ENCODE measurements at regions not wholly inside any gene's neighbourhood (a gene's known extent, or its start where the extent isn't known, plus 50 kb on each side); places are given as distances from the start of the nearest gene placed in this dataset.

DNA sequence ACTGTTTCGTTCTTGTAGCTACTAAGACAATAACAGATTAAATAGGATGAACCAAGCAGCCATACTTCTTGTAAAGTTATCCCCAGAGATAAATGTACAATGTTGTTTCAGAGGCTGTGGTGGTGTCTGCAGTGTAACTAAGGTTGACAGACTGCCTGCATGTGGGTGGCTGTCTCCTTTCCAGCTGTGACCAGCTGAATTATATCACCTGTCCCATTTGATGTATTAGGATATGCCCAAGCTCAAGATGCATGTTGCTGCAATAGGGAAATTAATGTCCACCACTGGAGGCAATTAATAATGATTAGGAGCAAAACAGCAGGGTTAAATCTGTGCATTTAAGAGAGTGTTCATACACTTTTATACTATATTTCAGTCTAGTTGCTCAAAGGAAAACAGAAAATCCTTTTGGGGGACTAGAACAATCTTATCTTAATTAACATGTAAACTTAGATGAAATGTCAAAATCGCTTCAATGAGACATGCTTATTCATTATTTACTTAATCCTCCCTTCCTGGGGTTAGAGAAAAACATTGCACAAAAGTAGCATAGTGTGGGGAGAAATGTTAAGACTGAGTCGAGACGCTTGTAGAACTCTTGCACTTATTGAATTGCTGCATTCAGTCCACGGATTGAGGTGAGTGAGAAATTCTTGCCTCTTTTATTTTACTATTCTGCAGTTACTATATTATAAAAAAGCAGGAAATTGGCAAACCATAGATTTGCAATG lies 269.0 kb downstream of the SNX10 start:
- DNase-seq = no peak

DNA sequence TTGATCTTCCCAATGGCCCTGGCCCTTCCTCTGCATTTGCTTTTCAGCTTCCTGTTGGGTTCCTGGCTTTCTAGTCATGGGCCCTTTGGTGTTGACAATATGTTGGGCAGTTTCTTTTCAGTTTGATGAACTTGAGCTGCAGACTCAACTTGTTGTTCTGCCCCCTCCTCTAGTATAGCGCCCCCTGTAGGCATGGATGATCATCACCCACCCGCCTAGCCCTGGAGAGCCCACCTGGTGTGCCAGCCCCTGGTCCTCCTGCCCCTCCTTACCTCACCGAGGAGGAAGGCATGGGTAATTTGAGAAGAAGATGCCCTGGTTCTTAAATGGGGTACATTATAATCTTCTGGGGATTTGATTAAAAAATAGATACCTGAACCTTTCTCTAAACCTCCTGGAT lies 271.2 kb downstream of the SNX10 start:
- DNase-seq = no peak

DNA sequence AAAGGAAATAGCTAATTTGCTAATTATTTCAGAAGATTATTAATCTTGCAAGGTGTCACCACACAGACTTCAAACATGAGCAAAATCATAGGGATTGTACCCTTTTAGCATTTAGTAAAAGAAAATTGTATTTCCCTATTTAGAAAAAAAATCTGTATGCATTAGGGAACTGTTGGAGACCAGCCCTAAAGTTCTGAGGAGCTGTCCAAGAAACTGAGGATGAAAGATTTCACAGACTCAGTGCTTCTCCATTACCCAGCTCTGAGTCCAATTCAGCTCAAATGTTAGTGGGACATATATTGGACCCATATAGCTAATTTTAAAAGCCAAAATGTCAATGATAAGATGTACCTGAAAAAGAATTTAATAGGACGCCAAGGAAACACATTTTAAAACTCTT lies 271.7 kb downstream of the SNX10 start:
- no peak for DNase-seq

DNA sequence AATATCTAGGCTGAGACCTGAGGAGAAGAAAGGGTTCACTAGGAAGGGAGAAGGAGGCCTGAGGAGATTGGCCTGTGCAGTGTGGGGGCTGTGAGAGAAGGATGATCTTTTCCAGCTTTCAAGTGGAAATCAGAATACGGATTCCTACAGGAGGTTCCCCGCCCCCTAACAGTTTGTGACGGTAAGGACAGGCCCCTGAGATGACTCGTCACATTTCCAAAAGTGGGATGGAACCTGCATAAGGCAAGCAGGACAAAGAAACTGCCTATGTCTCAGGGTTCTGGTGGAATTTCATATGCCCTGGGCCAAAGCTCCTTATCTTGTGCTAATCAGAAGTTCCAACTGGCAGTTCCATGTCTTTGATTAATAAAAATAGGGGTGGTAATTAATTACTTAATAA lies 275.6 kb downstream of the SNX10 start:
- no peak for DNase-seq

DNA sequence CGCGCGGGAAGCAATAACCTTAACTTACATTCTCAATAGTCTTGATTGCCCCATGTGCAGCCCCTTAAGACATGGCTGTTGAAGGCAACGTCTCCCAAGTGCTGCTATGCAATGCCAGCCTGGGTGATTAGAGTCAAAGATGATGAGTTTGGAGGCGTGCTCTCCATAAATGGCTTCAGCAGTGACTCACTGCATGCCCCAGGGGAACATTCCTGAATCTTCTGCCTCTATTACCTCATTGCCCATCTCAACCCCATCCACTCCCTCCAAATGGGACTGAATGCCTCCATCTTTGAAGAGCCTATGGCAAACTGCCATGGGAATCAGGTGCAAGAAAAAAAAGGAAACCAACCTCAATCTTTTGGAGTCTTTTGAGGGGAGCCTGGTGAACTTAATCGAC lies 282.8 kb downstream of the SNX10 start:
- DNase-seq = no peak

DNA sequence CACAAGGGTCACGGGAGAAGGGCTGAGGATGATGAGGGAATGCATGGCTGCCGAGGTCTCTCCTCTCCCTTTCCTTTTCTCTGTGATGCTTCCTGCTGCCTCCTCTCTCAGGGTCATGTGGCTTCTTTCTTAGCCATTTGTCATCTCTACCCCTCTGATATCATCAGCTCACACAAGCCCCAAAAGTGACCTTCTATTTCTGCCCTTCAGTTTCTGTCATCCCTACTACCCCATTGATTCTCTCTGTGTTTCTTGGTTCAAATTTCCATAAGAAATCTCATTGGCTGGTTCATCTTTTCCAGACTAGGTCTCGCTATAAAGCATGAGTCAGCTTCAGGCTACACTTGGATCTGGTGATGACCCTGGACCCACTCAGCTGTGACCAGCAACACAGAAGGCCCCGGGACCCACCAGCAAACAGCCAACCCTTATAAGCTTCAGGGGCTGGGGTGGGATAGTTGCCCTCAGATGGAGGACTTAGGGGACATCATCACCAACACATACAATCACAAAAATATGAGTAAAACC lies 284.3 kb downstream of the SKAP2 start:
- DNase-seq = no peak

DNA sequence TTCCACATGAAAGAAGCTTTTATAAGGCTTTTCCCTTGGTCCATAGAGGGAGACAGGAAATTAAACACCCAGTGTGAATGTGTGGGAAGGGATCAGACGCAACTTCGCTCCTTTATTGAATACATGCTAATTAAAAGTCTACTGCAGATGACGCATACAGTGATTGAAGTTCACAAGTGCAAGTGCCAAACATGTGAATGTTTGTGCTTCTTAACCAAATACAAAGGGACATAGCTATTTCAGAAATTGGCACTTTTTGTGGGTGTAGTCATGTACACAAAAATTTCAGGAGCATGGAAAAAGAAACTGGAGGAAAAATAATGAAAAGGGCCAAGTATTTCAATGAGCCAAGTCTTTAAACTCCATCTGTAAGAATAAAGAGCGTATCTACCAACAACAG lies 283.7 kb downstream of the SKAP2 start:
- DNase-seq = no peak

DNA sequence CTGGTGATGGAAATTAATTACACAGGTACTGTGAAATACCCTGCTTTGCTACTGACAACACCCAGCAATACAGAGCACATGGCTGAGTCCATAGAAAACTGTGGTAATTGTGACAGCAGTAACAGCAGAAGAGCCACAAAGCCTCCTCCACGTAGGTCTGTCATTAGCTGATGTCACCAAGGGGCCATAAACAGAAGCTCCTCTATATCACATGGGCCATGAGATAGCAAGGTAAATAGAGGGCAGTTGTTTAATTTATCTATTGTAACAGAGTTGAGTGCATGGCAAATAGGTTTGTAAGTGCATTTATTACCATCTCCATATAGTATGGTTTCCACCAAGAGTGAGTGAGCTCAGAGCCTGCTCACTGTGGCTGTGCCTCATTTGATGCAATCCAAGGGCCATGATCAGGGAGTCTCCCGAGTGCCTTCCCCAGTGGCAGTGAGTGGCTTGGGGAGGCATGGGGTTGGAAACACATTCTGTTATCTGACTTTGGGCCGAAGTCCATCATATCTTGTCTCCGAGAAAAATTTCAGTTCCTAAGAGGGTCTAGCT lies 281.2 kb downstream of the SKAP2 start:
- peak; percentile 44 for DNase-seq

DNA sequence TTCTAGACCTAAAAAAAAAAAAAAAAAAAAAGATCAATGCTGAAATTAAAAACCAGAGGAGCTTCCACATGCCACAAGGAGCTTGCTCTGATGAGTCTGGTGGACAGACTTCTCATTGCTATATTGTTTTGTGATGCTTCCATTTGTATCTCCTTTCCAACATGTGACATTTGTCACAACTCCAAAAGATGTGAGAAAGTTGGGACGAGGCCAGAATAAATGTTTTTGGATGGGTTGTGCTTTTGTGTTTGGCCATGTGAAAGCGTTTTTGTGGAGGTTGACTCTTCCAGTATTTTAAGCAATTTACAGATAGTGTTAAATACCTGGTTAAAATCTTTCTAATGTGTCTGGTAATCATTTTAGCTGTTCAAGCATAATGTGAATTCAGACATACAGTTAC lies 280.1 kb downstream of the SKAP2 start:
- no peak for DNase-seq

DNA sequence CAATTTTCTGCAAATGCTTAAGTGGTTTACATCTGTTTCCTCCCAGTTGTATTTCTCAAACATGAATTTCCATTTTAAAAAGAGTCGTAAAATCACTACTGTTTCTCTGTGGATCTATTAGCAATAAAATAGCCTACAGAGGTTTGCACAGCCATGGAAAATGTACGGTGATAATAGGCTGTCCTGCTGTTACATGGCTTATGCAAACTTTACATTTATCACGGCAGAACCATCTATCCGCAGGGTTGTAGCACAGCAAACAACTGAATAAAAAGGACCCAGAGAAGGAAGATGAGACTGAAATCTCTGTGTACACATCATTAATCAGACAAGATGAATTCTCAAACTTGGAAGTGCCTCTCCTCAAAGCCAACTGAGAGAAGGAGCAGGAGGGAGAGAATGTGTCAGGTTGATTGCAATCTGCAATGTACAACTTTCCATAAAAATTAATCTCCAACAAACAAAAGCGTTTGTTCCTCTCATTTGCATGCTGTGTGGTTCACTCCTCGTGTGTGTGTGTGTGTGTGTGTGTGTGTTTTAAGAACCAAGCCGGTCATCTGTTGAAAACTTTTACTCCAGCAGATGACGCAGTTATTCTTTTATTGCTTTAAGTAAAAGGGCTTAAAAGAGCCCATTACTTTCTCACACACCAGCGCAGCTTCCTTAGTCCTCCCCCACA lies 279.3 kb downstream of the SKAP2 start:
- no peak for DNase-seq

DNA sequence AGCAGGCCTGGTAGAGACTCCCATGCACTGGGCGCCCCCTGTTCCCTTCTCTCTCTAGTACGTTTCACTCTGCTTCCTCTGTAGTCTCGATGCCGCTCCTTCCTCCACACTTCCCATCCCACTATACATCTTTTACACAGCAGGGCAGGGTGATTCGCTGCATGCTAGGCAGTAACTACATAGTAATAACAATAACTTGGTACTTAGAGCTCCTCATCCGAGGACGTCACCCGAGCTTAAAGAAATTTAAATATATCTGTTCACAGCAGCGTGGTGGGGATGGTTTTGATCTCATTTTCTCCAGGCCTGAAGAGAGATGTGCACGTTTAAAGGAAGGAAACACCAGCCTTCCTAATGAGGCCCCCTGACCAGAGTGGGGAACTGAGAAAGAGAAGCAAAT lies 276.9 kb downstream of the SKAP2 start:
- no peak for DNase-seq

DNA sequence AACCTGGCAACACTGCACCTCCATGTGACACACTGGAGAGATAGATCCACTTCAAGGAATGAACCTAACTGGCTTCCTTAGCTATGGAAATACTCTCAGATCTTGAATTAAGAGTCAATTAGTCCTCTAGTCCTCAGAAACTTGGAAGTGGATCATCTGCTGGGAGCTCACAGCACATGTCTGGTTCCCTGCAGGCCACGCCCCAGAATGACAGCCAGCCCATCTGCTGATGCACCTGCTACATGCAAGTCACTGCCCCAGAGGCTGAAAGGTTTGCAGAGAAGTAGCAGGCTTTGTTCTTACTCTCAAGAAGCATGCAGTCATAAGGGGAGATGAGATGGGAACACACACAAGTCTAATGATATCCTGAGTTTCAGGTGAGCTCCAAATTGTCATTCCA lies 275.9 kb downstream of the SKAP2 start:
- DNase-seq = no peak

DNA sequence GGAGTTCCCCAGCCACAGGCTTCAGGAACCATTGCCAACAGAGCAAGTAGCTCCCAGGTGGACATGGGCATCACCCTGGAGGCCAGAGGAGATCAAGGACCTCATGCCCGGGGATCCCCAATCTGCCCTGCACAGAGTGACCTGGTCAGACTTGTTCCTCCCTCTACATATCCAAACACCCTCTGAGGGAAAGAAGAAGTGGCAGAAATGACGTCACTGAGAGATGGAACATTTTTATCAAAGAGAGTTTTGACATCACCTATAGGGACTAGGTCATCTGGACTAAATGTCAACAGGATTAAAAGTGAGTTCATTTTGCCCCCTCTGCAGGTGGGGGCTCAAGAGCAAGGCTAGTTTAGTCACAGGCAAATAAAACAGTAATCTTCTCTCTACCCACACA lies 273.7 kb downstream of the SKAP2 start:
- DNase-seq = no peak

DNA sequence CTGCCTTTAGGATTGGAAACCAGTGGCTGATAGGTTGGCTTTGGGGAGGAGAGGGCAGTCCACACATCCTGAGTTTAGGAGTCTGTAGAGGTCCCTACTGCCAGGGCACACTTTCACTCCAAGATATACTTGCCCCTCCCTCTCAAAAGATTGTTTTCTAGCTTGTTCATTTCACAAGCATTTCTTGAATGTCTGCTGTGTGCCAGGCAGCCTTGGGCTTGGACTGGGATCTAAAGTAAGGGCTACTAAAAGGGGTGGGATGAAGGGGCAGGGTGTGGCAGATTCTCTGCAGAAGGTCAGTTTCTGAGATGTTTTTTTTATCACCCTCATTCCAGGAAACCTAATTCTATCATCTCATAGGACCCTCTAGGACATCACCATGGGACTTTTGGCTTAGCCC lies 272.4 kb downstream of the SKAP2 start:
- DNase-seq = no peak

DNA sequence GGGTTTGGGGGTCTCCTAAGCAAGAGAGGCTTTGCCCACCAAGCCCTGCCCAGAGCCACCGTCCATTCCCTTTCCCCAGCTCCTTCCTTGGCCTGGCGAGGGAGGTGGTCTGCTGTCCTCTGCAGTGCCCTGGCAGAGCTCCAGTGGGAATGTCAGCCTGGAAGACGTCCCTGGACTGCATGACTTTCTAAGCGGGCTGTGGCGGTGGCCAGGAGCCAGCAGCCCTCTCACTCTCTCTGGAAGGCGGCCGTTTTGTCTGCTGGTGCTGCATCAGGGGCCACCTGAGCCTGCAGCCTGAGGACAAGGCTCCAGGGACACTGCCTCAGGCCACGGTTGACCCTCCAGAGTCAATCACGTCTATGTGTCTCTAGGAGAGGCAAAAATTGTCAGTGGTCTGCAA lies 271.0 kb downstream of the SKAP2 start:
- no peak for DNase-seq

DNA sequence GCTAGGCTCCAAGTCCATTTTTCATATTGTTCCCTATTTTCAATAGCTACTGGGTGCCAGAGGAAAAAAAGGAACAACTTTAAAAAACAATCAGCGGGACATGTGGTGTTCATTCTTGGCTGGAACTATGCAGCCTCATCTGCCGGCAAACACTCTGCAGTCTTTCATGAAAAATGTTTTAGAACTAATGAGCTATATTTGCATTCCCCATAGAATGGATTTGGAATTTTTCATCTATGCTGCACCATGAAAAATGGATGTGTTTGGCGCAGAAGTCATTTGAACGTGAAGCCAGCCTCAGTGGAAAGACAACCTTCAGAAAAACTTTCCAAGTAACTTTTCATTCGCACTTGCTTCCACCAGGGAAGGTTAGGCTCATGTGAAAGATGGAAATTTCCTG lies 270.5 kb downstream of the SKAP2 start:
- DNase-seq = no peak

DNA sequence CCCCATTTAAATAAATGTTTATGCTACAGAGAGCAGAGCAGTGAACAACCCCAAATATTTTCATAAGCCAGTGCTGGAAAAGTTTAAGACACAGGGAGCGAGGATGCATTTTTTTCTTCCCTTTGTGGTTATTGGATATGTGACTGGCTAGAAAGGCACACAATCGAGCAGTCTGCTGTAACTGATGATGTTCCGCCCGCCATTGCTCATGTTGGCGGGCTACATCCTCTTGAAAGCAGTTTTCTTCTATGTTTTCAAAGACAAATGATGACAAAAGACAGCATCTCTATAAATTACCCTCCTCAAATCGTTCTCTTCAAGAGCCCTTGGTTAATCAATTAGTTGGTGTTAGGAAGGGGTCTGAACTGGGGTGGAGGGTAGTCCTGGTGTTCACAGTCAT lies 269.8 kb downstream of the SKAP2 start:
- DNase-seq = no peak

DNA sequence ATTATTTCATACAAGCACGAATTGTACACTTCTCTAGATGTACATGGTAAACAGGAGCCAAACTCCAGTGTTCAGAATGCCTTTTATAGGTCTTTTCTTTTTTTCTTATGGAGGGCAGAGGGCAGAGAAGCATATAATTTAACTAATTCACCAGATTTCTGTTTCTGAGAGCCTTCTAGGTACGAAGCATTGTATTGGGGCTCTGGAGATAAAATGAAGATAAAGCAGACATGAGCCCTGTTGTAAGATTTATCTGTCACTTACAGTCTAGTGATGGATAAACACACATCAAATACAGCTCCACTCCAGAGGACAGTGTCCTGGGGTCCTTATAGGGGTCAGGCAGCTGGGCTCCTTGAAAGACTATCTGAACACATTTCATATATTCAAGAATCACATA lies 265.5 kb downstream of the SKAP2 start:
- no peak for DNase-seq

DNA sequence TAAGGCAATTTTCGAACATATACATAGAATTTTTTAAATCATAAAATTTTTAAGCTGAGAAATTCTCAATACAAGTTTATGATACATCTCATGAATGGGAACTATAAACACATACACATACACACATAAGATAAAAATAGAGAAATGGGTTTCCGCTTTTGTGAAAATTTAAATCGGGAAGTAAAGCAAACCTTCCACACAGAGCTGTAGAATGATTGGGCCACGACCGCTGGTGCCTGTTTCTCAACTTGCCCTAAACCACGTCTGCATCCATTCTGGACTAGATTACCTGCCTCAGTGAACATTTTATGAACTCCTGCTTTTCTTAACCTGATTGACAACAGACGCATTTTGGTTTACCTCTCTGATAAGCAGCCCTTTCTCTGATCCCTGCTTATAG lies 264.4 kb downstream of the SKAP2 start:
- DNase-seq = no peak

DNA sequence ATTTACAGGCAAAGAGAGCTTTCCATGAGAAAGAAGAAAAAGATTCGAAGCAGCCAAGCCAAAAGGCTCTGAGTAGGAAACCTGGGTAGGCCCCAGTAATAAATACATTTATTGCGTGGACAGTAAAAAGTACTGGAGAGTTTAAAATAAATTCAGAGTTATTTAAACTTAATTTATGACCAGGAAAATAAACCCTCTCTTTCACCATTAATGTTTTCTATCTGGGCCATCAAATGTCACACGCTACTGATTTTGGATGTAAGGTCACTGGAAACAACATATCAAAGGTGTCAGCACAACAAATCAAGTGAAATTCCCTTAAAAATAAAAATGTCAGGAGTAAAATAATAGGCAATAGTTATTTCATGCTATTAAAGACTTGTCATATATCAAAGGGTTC lies 264.0 kb downstream of the SKAP2 start:
- DNase-seq = no peak

DNA sequence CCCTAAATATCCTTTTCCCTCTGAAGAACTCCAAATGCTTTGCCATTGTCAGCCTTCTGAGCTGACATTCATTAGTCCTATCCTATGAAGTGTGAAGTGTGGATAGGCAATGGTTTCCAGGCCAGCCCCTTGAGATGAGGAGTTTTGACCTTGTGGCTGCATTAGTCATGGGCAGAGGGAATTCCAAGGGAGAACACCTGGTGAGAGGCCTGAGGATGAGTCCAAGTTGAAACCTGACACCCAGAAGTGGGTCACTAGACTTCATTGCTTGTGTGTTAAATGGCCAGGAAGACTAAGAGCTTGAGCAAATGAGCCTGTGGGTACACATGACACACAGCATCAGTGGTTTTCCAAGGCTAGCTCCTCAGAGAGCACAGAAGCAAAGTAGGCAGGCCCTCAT lies 260.8 kb downstream of the SKAP2 start:
- no peak for DNase-seq

DNA sequence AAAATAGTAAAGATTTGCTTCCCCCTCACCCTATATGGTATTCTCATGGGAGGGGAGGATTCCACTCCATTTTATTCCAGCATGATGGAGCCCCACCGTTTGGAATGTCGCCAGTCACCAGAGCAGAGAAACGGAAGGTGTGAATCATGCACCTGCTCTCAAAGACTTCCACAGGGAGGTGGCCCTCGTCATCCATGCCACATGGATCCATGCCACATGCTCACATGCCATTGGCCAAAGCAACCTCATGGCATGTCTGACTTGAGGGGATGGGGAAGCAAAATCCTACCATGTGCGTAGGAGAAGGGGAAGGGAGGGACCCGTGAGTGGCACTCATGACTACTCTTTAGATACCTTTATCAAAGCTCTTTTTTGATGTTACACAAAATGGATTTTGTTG lies 256.0 kb downstream of the SKAP2 start:
- DNase-seq = no peak

DNA sequence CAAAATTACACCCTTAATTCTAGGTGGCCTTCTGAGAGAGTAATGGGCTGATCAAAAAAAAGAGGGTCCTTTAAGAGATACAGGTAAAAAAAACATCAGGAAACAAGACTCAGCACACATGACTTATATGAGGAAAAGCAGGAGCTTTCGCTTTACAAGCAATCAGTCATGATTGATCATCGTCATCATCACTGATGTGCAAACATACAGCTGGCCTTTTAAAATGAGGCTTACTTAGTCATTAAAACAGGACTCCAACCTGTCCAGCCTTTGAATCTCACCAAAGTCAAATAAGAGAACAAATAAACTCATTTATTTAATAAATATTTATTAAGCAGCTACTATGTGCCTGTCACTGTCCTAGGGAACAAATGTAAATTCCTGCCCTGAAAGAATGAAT lies 255.3 kb downstream of the SKAP2 start:
- no peak for DNase-seq

DNA sequence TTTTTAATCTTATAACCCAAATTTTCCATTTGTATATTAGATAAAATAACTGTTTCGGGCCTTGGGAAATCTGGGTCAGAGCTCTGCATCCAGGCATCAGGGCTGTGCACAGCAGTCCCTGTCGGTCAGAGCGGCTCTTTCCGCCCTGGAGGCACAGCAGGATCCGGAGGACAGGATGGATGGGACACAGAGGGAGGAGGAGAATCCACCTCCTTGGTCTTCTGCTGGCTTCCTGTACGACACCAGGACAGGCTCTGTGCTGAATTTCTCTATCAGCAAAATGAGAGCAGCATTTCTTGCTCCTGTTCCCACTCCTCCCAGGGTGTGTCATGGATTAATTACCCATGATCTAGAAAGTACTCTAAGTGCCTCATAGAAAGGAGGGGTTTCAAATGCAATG lies 254.9 kb downstream of the SKAP2 start:
- DNase-seq = no peak

DNA sequence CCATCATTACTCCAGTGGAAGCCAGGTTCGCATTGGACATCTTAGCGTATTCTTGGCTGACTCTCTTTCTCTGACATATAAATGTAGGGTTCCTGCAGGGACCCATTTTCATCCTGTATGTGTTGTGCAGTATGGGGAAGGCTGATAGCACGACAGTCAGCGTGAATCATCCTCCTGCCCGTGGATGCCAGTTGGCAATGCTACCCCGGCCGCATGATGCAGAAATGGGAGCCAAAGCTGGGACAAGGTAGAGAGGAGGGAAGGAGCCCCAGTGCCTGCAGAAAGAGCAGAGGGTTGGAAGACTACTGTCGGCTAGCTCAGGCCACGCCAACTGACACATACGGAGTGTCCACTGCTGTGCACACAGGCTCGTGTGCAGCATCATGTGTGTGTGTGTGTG lies 251.6 kb downstream of the SKAP2 start:
- DNase-seq = no peak
